GM19463 (cell line): ENCODE measurements at regions not wholly inside any gene's neighbourhood (a gene's known extent, or its start where the extent isn't known, plus 50 kb on each side); places are given as distances from the start of the nearest gene placed in this dataset.
A peak's percentile ranks its signal among the peaks of the same experiment; 100 is the strongest.

ENCODE experiments used
- ATAC-seq: cut with Tn5 transposase; IDR thresholded peaks from one replicate; pipeline ENCODE4 v1.9.1; 2021; ENCODE audit warnings: mild to moderate bottlenecking, moderate library complexity; ENCODE audit not compliant: unreplicated experiment

DNA sequence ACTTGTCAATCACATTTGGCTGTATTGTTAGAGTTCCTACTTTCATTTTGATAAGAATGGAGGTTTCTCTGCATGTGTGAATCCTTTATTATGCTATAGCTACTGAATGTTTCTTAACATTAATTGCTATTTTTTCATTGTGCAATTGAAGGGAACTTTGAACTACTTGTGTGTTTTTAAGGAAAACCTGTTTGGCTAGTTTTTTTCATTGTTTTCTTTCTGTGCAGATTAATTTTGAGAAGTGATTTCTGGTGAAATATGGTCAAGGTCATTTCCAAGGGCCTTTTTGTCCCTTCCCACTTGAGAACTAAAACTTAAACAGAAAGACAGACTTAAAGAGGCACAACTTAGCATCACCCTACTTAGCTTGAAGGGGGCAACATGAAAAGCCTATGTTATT, 1309.2 kb upstream of the WWC1 start:
- no peak for ATAC-seq

DNA sequence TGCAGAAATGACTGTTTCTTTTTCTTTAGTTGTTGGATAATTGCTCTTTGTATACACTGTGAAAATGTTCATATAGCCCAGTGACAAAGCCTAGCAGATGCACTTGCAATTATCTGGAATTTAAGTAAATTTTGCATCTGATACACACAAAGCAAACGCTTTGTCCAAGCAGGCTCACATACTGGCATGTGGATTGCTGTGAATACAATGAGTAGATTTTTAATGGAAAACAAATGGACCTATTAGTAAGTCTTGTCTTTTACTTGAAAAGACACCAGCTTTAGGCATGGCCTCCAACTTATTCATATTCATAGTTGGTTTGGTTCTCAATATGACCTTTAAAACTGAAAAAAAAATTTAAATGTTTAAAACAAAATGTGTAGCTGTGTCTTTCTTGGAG, 1299.8 kb upstream of the WWC1 start:
- ATAC-seq, result no peak

DNA sequence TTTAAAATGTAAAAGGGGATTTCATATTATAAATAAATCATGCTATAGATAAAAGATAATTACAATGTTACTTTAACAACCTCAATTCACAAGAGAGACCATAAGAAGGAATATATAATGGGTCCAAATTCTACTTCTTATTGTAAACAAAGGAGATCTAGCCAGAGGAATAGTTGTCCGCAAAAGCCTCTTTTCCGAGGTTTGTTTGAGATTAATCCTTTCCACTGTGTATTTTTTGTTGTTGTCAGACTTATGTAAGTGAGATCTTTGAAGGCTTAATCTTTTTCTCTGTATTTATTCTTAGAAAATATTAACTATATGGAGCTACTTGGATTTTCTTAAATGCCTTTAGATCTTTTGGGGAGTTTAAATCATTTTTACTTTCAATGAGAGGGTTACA, 1299.3 kb upstream of the WWC1 start:
- ATAC-seq, result no peak

GRCh38 chr5:166992874-166993722, 1298.3 kb upstream of the WWC1 start:
- no peak for ATAC-seq

DNA sequence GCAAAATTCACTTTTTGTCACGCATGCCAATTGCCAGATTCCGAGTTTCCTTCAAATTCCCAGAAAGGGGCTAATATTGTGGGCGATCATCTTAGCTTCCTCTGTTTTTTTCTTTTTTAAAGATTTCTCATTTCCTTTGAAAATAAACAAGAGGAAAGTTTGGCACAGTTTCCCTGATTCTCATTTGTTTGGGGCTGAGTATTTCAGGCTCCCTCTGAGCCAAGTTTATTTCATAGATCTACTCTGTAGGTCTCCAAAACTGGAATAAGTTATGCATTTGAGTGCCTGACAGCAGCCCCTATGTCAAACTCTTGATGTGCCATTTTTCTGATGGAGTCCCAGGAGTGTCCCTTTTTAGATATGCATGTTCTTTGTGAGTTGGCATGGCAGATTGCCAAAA, 1297.2 kb upstream of the WWC1 start:
- no peak for ATAC-seq

- no peak for ATAC-seq
Measured at GRCh38 chr5:167001246-167001645, 1290.2 kb upstream of the WWC1 start.

GRCh38 chr5:167008705-167009104, 1282.7 kb upstream of the WWC1 start:
- ATAC-seq, result no peak

GRCh38 chr5:167011196-167011595, 1280.2 kb upstream of the WWC1 start:
- ATAC-seq, result no peak

DNA sequence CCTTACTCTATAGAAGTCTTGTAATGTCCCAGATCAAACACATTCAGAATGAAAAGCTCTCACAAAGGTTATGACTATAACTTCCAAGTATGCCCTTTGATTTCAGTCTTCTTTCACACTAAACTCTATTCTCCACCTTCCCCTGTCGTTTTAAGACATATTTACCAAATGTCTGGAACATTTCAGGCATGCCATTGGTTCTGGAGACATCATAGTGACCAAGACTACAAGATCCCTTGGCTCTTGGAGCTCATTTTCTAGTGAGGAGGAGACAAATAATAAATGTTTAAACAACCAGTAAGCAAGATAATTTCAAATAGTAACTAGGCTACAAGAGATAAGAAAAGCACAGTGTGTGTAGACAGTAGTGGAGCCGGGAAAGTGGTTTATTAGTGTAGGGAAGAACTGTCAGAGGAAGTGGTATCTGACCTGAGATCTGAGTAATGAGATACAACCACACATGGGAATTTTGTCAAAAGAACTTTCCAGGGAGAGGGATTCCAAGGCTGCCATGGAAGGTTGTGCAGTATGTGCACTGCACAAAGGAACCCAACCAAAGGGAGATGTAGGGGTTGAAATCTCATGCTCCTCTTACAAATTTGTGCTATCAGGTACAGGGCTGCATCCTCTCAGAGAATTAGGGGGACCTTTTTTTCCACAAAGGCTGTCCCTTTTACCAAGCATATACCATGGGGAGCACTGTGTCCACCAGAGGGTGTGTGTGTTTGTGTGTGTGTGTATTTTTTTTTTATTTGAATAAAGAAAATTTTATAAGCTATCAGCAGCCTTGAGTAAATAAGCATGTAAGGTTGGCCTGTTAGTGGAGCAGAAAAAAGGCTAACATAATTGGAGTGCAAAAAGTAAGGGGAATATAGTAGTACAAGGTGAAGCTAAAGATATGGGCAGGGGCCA, 1279.1 kb upstream of the WWC1 start:
- no peak for ATAC-seq

DNA sequence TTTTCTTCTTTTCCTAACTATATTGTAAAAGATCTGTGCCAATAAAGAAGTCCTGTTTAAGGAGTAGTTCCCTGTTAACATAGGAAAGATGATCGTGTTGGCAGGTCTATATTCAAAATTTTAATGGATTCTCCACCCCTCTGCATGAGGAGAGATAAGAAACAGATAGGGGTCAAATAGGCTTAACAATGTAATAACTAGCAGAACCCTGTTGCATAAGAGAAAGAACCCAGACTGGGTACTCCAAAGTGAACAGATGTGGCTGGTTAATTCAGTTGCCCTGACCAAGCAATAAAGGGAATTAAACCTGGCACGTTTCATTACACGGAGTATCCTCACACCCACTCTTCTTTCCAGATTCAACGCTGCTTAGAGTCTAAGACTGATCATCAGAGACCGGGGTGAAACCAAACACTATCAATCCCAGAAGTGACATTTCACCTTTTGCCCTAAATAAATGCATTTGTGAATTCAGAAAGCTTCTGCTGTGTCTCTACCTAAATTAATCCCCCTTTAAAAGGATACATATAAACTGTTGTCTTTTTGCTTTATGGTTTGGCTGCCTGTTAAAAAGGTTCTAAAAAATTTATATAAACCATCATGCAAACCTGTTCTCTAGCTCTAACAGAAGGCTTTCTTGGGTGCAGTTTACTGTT, 1276.9 kb upstream of the WWC1 start:
- ATAC-seq, result no peak

DNA sequence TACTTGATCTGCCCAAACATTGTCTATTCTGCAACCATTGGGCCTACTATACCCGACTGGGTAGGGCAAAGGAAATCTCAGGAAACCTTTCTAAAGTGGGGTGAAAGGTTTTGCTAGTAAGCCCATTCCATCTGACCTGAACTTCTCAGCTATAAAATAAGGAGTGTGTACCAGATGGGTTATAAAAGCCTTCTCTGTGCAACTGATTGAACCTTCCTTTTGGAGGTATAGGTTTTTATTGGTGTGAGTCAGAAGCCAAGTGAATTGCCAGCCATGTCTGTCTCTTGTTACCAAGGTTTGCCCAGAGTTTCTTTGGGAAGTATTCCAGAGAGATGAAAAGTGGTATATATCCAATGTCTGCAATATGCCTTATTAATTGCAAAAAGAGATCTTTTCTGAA, 1271.0 kb upstream of the WWC1 start:
- no peak for ATAC-seq

- ATAC-seq, result no peak
Measured at GRCh38 chr5:167029488-167029887, 1262.0 kb upstream of the WWC1 start.

- no peak for ATAC-seq
Measured at GRCh38 chr5:167030500-167031120, 1260.8 kb upstream of the WWC1 start.

GRCh38 chr5:167036585-167036984, 1254.9 kb upstream of the WWC1 start:
- no peak for ATAC-seq

GRCh38 chr5:167049043-167049663, 1242.3 kb upstream of the WWC1 start:
- peak; percentile 89 for ATAC-seq

DNA sequence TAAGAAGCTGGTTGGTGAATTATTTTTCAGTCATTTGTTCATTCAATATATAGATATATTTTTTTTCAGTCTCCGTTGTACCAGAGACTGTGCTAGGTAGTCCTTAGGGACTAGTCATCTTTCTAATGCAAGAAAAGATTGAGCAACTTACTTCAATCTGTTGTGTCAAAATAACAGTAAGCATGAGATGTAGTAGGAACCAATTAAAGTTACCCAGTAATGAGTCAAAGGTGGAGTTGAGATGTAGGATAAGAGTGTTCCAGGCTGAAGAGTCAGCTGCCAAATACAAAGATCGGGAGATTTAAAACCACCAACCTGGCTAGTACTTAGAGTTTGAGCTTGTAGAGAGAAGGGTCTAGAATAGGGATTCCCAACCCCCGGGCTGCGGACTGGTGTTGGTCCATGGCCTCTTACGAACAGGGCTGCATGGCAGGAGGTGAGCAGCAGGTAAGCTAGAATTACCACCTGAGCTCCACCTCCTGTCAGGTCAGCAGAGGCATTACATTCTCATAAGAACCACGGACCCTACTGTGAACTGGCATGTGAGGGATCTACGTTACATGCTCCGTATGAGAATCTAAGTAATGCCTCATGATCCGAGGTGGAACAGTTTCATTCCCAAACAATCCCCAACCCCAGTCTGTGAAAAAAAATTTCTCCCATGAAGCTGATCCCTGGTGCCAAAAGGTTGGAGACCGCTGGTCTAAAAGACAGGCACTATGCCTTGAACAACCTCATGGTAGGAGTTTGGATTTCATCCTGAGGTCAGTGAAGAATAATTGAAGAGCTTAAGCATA, 1241.5 kb upstream of the WWC1 start:
- ATAC-seq, result no peak

DNA sequence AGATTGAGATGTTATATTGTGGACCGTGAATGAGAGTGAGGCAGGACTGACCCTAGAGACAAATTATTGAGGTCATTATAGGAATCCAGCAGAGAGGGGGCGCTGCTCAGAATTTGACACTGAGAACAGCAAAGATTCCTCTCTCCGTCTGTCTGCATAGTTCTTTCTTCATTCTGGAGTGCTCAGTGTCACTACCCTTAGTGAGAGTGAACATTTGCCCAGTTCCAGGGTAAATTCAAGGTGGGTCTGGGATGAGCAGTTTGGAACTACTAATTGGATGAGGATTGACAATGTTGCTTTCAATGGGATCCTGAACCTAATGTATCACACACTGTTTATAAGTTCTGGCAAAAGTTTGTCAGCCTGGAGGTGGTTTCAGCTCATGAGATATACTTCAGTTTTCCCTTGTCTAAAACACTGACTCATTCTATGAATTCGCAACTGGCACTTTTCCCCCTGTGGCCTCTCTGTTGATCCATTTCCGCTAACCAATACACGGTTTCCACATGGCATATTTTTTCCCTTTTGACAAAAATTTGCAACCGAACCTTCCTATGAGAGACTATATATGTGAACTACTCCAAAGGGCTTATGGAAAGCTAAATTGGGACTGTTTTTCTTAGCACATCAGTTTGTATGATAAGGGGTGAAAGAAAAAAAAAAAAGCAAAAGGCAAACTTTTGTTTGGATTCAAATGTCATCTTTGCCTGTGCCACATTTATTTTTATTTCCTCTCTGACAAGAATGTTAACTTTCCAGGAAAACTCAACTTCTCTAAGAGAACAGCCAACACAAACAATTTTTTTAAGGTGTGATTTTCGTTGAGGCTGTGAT, 1240.7 kb upstream of the WWC1 start:
- ATAC-seq, result no peak

DNA sequence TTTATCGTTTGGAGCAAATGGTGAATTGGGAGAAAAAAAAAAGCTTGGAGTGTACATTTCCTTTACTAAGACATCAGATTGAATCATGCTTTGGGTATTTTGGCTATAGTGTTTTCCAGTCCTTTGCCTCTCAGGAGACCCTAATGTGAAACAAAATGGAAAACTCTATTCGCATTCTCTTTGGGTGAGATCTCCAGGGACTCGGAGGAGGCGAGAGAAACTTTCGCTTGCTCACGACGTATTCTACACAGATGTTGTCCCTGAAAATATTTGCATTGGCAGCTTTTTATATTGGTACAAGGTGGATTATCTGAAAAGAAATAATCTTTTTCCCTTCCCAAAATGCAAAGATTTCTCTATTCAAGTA, 1240.1 kb upstream of the WWC1 start:
- ATAC-seq, result no peak

DNA sequence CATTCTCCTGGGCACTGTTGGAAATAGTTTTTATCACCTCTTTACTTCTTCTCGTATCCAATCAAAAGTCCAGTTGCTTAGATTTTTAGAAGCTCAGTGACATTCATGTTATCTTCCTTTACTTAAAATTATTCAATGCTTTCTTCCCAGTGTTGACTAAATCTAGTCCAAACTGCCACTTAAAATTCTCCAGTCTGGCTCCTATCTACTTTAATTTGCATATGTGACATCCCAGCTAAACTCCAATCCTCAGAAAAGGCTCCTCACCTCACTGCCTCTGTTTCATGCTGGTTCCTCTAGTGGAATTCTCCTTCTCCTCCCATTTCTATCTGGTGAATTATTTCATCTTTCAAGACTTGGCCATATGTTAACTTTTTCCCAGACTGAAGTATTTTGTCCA, 1238.7 kb upstream of the WWC1 start:
- ATAC-seq, result no peak
